ENCODE measurements at regions not wholly inside any gene's neighbourhood (a gene's known extent, or its start where the extent isn't known, plus 50 kb on each side); places are given as distances from the start of the nearest gene placed in this dataset.
A peak's percentile ranks its signal among the peaks of the same experiment; 100 is the strongest.

GRCh38 chr6:11926594-11927407, 85.3 kb upstream of the HIVEP1 start:
- DNase-seq: no peak

- no peak for DNase-seq
These were observed 86.3 kb upstream of the HIVEP1 start for GRCh38 chr6:11925805-11926204.

- DNase-seq: no peak
These were observed 88.5 kb upstream of the HIVEP1 start for GRCh38 chr6:11923621-11924020.

GRCh38 chr6:11922901-11923300, 89.2 kb upstream of the HIVEP1 start:
- DNase-seq: no peak

GRCh38 chr6:11921751-11922150, 90.4 kb upstream of the HIVEP1 start:
- peak; percentile 8 for DNase-seq

GRCh38 chr6:11921017-11921438, 91.1 kb upstream of the HIVEP1 start:
- peak; percentile 26 for DNase-seq

GRCh38 chr6:11920566-11920965, 91.5 kb upstream of the HIVEP1 start:
- no peak for DNase-seq

- no peak for DNase-seq
These were observed 92.2 kb upstream of the HIVEP1 start for GRCh38 chr6:11919771-11920440.

- DNase-seq: peak; percentile 39
These were observed 93.1 kb upstream of the HIVEP1 start for GRCh38 chr6:11918739-11919605.

- DNase-seq: peak; percentile 56
These were observed 94.0 kb upstream of the HIVEP1 start for GRCh38 chr6:11917951-11918738.

GRCh38 chr6:11912420-11912819, 99.7 kb upstream of the HIVEP1 start:
- DNase-seq: no peak

- DNase-seq: no peak
These were observed 100.6 kb upstream of the HIVEP1 start for GRCh38 chr6:11911538-11911937.

GRCh38 chr6:11909696-11910132, 102.4 kb upstream of the HIVEP1 start:
- DNase-seq: peak; percentile 17

- peak; percentile 14 for DNase-seq
These were observed 103.5 kb upstream of the HIVEP1 start for GRCh38 chr6:11908436-11909105.

- no peak for DNase-seq
These were observed 108.5 kb upstream of the HIVEP1 start for GRCh38 chr6:11903645-11904044.

GRCh38 chr6:11902527-11902926, 109.6 kb upstream of the HIVEP1 start:
- DNase-seq: no peak

GRCh38 chr6:11900662-11901598, 111.2 kb upstream of the HIVEP1 start:
- no peak for DNase-seq

- DNase-seq: no peak
These were observed 112.5 kb upstream of the HIVEP1 start for GRCh38 chr6:11899645-11900044.

GRCh38 chr6:11894212-11894611, 115.6 kb upstream of the ADTRP start:
- no peak for DNase-seq

- no peak for DNase-seq
These were observed 112.9 kb upstream of the ADTRP start for GRCh38 chr6:11891547-11891946.
